Vagina (tissue), 2 donors: ENCODE measurements at regions not wholly inside any gene's neighbourhood (a gene's known extent, or its start where the extent isn't known, plus 50 kb on each side); places are given as distances from the start of the nearest gene placed in this dataset.

ENCODE experiments used
- CTCF ChIP-seq, 3 experiments: fragments of 450-650 bp in 2 of 3; fragments of 200-600 bp in 1 of 3; sonication (generic) in 1 of 3; IDR thresholded peaks; one replicate each; pipeline ENCODE4 v1.5.1; 2017 to 2019; ENCODE audit warnings: antibody characterized with exemption in 3 of 3, mild to moderate bottlenecking in 2 of 3, moderate library complexity in 2 of 3
- POLR2AphosphoS5 ChIP-seq, 2 donors: sonication (generic); formaldehyde crosslinking; IDR thresholded peaks; one replicate each; pipeline ENCODE4 v1.9.0; 2017; ENCODE audit warnings: antibody characterized with exemption in 2 of 2, mild to moderate bottlenecking in 2 of 2, low read depth in 1 of 2; ENCODE audit not compliant: insufficient read depth in 1 of 2

- TF ChIP-seq POLR2AphosphoS5 (IDR thresholded peaks at IDR 0.05; ENCODE audit: insufficient read depth in 1 of 2, low read depth in 1 of 2) (no peak), CTCF (IDR thresholded peaks at IDR 0.05) (no peak)
Measured at GRCh38 chr20:11724097-11724496, 193.6 kb upstream of the BTBD3 start.
